ENCODE measurements at regions not wholly inside any gene's neighbourhood (a gene's known extent, or its start where the extent isn't known, plus 50 kb on each side); places are given as distances from the start of the nearest gene placed in this dataset.

DNA sequence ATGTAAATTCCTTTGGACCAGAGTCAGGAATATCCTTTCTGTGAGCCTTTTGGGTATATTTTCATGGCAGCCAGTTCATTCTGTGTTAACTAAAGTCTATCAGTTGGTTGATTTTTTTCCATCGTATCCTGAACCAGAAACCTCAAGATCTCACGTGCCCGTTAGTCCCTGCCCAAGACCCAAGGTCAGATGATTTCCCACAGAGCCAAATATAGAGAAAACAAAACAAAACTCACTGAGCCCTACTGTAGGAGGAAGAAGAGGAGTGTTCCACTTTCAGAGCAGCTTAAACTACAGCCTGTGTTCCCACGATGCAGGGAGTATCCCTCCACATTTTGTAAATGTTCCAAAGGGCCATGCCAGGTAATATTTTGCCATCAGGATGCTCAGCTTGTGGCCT lies 96.0 kb upstream of the ADO start:
- no peaks in the 10 kb centered on the region for H3K4me1 ChIP-seq
- H3K27me3 ChIP-seq = no peaks in the 10 kb centered on the region
- peak; percentile 68 for ATAC-seq
- no peaks in the 10 kb centered on the region for H3K36me3 ChIP-seq
- H3K9me3 ChIP-seq = no peaks in the 10 kb centered on the region
- no peak overlapping the region for H3K4me3 ChIP-seq
- DNase-seq = no peak
- intact Hi-C loops (cut with DNase I) = no loop called here
- TF ChIP-seq, protein P1, sequence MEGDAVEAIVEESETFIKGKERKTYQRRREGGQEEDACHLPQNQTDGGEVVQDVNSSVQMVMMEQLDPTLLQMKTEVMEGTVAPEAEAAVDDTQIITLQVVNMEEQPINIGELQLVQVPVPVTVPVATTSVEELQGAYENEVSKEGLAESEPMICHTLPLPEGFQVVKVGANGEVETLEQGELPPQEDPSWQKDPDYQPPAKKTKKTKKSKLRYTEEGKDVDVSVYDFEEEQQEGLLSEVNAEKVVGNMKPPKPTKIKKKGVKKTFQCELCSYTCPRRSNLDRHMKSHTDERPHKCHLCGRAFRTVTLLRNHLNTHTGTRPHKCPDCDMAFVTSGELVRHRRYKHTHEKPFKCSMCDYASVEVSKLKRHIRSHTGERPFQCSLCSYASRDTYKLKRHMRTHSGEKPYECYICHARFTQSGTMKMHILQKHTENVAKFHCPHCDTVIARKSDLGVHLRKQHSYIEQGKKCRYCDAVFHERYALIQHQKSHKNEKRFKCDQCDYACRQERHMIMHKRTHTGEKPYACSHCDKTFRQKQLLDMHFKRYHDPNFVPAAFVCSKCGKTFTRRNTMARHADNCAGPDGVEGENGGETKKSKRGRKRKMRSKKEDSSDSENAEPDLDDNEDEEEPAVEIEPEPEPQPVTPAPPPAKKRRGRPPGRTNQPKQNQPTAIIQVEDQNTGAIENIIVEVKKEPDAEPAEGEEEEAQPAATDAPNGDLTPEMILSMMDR (IDR thresholded peaks at IDR 0.05) = no peak
- no peak overlapping the region for H3K27ac ChIP-seq

DNA sequence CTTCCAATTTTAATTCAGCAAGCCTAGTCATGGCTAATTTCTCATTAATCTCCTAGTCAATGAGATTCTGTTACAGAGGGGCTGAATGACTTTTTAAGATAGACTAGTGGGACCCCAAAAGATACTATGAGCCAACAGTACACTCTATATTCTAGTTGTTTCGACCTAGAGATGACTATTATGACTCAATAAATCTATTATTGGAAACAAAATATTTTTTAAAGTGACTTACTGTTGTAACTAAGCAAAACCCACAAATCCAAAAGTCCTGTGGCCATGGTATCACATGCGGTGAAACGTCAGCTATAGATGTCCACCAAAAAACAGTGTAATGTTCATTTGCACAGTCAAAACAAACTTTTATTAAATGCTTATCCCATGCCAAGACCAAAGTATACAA lies 95.3 kb upstream of the ADO start:
- Histone ChIP-seq H3K4me3 (no peak overlapping the region), H3K27me3 (no peaks in the 10 kb centered on the region), H3K27ac (no peak overlapping the region), H3K36me3 (no peaks in the 10 kb centered on the region), H3K9me3 (no peaks in the 10 kb centered on the region), H3K4me1 (no peaks in the 10 kb centered on the region)
- DNase-seq (no peak), ATAC-seq (no peak)
- intact Hi-C loops (cut with DNase I) = no loop called here
- TF ChIP-seq, protein P1 (IDR thresholded peaks at IDR 0.05) = no peak

DNA sequence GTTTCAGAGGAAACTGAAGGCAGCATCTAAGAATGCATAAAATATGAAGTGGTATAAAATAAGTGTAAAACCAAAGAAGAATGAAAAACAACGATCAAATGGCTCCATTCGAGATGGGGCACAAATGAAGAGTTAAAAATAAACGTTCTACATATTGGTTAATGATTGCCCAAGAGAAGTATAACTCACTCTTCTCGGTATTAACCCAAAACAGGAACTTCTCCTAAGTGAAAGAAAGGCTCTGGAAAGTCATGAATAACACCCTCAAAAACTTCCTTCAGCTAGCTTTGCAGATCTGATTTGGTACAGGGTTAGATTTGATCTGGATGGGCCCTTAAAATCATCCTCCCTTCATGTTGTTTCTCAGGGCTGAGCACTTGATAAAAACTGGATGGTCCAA lies 94.3 kb upstream of the ADO start:
- TF ChIP-seq, protein P1 (IDR thresholded peaks at IDR 0.05) = no peak
- Histone ChIP-seq H3K9me3 (no peaks in the 10 kb centered on the region), H3K27ac (no peak overlapping the region), H3K36me3 (no peaks in the 10 kb centered on the region), H3K4me1 (no peaks in the 10 kb centered on the region), H3K27me3 (no peaks in the 10 kb centered on the region), H3K4me3 (no peak overlapping the region)
- intact Hi-C loops (cut with DNase I) = no loop called here
- no peak for DNase-seq
- peak; percentile 51 for ATAC-seq

DNA sequence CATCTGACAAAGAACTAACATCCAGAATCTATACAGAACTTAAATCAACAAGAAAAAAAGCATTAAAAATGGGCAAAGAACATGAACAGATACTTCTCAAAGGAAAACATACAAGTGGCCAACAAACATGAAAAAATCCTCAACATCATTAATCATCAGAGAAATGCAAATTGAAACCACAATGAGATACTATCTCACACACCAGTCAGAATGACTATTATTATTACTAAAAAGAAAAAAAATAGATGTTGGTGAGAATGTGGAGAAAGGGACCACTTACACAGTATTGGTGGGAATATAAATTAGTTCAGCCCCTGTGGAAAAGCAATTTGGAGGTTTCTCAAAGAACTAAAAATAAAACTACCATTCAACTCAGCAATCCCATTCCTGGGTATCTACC lies 89.1 kb upstream of the ADO start:
- H3K36me3 ChIP-seq = no peaks in the 10 kb centered on the region
- H3K4me3 ChIP-seq = no peak overlapping the region
- DNase-seq (no peak), ATAC-seq (no peak)
- no peaks in the 10 kb centered on the region for H3K4me1 ChIP-seq
- TF ChIP-seq, protein P1 (IDR thresholded peaks at IDR 0.05) = no peak
- H3K27me3 ChIP-seq = no peaks in the 10 kb centered on the region
- H3K27ac ChIP-seq = no peak overlapping the region
- intact Hi-C loops (cut with DNase I) = no loop called here
- no peaks in the 10 kb centered on the region for H3K9me3 ChIP-seq

DNA sequence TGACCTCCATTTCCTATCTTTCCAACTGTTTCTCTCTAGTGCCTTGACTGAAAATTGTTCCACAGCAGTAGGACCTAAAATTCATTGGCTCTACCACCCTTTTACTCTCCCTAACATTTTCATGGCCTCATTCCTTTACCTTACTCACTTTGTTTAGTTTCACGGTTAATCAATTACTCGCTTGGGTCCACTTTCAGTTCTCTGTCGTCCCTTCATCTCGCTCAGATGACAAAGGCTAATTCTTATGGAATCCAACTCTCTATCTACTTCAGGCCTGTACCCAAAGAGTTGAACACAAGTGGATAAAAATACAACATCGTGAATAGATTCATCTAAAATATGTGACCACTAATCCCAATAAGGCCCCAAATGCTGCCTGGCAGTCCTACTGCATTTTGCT lies 85.9 kb upstream of the ADO start:
- Histone ChIP-seq H3K4me3 (no peak overlapping the region), H3K27me3 (no peaks in the 10 kb centered on the region), H3K4me1 (no peaks in the 10 kb centered on the region), H3K36me3 (no peaks in the 10 kb centered on the region), H3K27ac (no peak overlapping the region), H3K9me3 (no peaks in the 10 kb centered on the region)
- intact Hi-C loops (cut with DNase I) = no loop called here
- ATAC-seq = no peak
- TF ChIP-seq, protein P1 (IDR thresholded peaks at IDR 0.05) = no peak
- DNase-seq = no peak

DNA sequence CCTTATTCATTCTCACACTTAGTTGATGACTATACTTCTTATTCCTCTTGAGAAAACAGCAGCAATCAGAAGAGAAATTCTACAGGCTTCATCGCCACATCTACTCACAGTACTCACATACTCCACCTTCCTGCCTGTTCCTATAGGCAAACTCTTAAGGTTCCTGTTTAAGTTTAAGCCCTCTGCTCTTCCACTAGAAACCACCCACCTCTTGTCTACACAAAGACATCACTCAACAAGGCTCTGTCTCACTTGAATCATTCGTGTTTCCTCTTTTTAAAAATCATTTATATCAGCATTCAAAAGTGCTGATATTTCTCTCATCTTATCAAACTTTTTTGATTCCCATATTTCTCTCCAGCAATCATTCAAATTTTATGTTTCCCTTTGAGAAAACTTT lies 85.5 kb upstream of the ADO start:
- intact Hi-C loops (cut with DNase I) = no loop called here
- no peak overlapping the region for H3K4me3 ChIP-seq
- TF ChIP-seq, protein P1 (IDR thresholded peaks at IDR 0.05) = no peak
- ATAC-seq (peak; percentile 37), DNase-seq (no peak)
- H3K27me3 ChIP-seq = no peaks in the 10 kb centered on the region
- no peaks in the 10 kb centered on the region for H3K9me3 ChIP-seq
- no peaks in the 10 kb centered on the region for H3K36me3 ChIP-seq
- H3K4me1 ChIP-seq = no peaks in the 10 kb centered on the region
- no peak overlapping the region for H3K27ac ChIP-seq
